IMR-90 (cell line): ENCODE measurements at regions not wholly inside any gene's neighbourhood (a gene's known extent, or its start where the extent isn't known, plus 50 kb on each side); places are given as distances from the start of the nearest gene placed in this dataset.
A peak's percentile ranks its signal among the peaks of the same experiment; 100 is the strongest.

Experiments used
- ATAC-seq: fragments of 200-7000 bp; cut with Tn5 transposase; 2 replicates; pipeline ENCODE4 v1.9.1; 2020; ENCODE audit warnings: low read depth, mild to moderate bottlenecking, moderate library complexity
- BruUV-seq: library from RNA; stranded (reverse); fragments of 400-500 nt; replicated peaks from 2 replicates; lab custom pipeline; 2021; lab: Mats Ljungman, UMichigan
- CTCF ChIA-PET: fragments of 300-600 bp; formaldehyde crosslinking; extraction: SDS; loops from one replicate; lab custom pipeline; 2021; ENCODE audit warnings: antibody characterized with exemption; lab: Yijun Ruan, JAX
- POLR2A ChIA-PET: fragments of 300-600 bp; sonication (Branson Sonifier 250); formaldehyde crosslinking; loops from one replicate; lab custom pipeline; 2022; ENCODE audit warnings: antibody characterized with exemption; ENCODE audit not compliant: unreplicated experiment; lab: Charles Lee
- DNase-seq: peaks from one replicate; pipeline ENCODE4 v3.0.0; 2013
- H2AFZ ChIP-seq: replicated peaks from 2 replicates; pipeline ENCODE3; 2013; ENCODE audit warnings: low read length, mild to moderate bottlenecking; ENCODE audit not compliant: poor library complexity
- H2AK5ac ChIP-seq: 2 replicates; pipeline ENCODE4 v1.6.1; 2013; ENCODE audit warnings: low read depth, low read length, inconsistent platforms
- H2AK9ac ChIP-seq: replicated peaks from 2 replicates; pipeline ENCODE3; 2013; ENCODE audit warnings: mild to moderate bottlenecking, low read depth, low read length, moderate library complexity; ENCODE audit not compliant: poor library complexity
- H2BK120ac ChIP-seq: 2 replicates; pipeline ENCODE4 v1.6.1; 2013; ENCODE audit warnings: low read depth, low read length, inconsistent platforms
- H2BK15ac ChIP-seq: 3 replicates; pipeline ENCODE4 v1.6.1; 2013; ENCODE audit warnings: low read depth, low read length, inconsistent platforms
- H2BK20ac ChIP-seq: 2 replicates; pipeline ENCODE4 v1.6.1; 2013; ENCODE audit warnings: low read depth, mild to moderate bottlenecking, inconsistent platforms, low read length, moderate library complexity
- H2BK5ac ChIP-seq: 2 replicates; pipeline ENCODE4 v1.6.1; 2013; ENCODE audit warnings: mild to moderate bottlenecking, low read depth, low read length, inconsistent platforms; ENCODE audit not compliant: poor library complexity, severe bottlenecking
- H3K14ac ChIP-seq: replicated peaks from 2 replicates; pipeline ENCODE4 v1.6.1; 2013; ENCODE audit warnings: low read depth, low read length, inconsistent platforms
- H3K18ac ChIP-seq: 2 replicates; pipeline ENCODE4 v1.6.1; 2013; ENCODE audit warnings: low read depth, low read length, control low read depth
- H3K23ac ChIP-seq: 2 replicates; pipeline ENCODE4 v1.6.1; 2013; ENCODE audit warnings: low read depth, low read length, inconsistent platforms
- H3K27ac ChIP-seq: 2 replicates; pipeline ENCODE4 v1.5.1; 2013; ENCODE audit warnings: mild to moderate bottlenecking, control low read depth, low read length; ENCODE audit not compliant: insufficient read depth
- H3K27me3 ChIP-seq: 2 replicates; pipeline ENCODE4 v1.6.1; 2013; ENCODE audit warnings: low read length; ENCODE audit not compliant: control insufficient read depth, insufficient read depth
- H3K36me3 ChIP-seq: 2 replicates; pipeline ENCODE4 v1.6.1; 2013; ENCODE audit warnings: low read length, mixed read lengths; ENCODE audit not compliant: control insufficient read depth, insufficient read depth
- H3K4ac ChIP-seq: 2 replicates; pipeline ENCODE4 v1.6.1; 2013; ENCODE audit warnings: low read depth, low read length, inconsistent platforms
- H3K4me1 ChIP-seq: 2 replicates; pipeline ENCODE4 v1.6.1; 2013; ENCODE audit warnings: low read length, mixed read lengths; ENCODE audit not compliant: control insufficient read depth, insufficient read depth
- H3K4me2 ChIP-seq: 2 replicates; pipeline ENCODE4 v1.6.1; 2013; ENCODE audit warnings: low read depth, mild to moderate bottlenecking, control low read depth, low read length, moderate library complexity
- H3K4me3 ChIP-seq: 2 replicates; pipeline ENCODE4 v1.5.1; 2013; ENCODE audit warnings: low read depth, mild to moderate bottlenecking, control low read depth, low read length, moderate library complexity; ENCODE audit not compliant: insufficient read depth
- H3K56ac ChIP-seq: 2 replicates; pipeline ENCODE4 v1.6.1; 2013; ENCODE audit warnings: low read length, inconsistent platforms; ENCODE audit not compliant: insufficient read depth; ENCODE audit errors: extremely low read depth
- H3K79me1 ChIP-seq, 2 experiments: 2 replicates each; pipeline ENCODE4 v1.6.1; 2013; ENCODE audit warnings: low read length in 2 of 2, inconsistent platforms in 1 of 2, low read depth in 1 of 2
- H3K9ac ChIP-seq: 2 replicates; pipeline ENCODE4 v1.6.1; 2013; ENCODE audit warnings: low read depth, low read length, control low read depth
- H3K9me1 ChIP-seq: 2 replicates; pipeline ENCODE4 v1.6.1; 2013; ENCODE audit warnings: low read length, inconsistent platforms; ENCODE audit not compliant: insufficient read depth
- H3K9me3 ChIP-seq: 2 replicates; pipeline ENCODE4 v1.6.1; 2013; ENCODE audit warnings: low read length; ENCODE audit not compliant: control insufficient read depth, insufficient read depth
- H4K20me1 ChIP-seq: 2 replicates; pipeline ENCODE4 v1.6.1; 2013; ENCODE audit warnings: low read length, inconsistent platforms; ENCODE audit not compliant: insufficient read depth
- H4K5ac ChIP-seq: 2 replicates; pipeline ENCODE4 v1.6.1; 2013; ENCODE audit warnings: mild to moderate bottlenecking, low read depth, low read length, control low read depth
- H4K8ac ChIP-seq, 2 experiments: 2 replicates each; pipeline ENCODE4 v1.6.1; 2013; ENCODE audit warnings: low read depth in 2 of 2, low read length in 2 of 2, control low read depth in 1 of 2, inconsistent platforms in 1 of 2
- H4K91ac ChIP-seq: 2 replicates; pipeline ENCODE4 v1.6.1; 2013; ENCODE audit warnings: low read depth, low read length, inconsistent platforms; ENCODE audit not compliant: insufficient read depth
- BHLHE40 ChIP-seq: fragments of 150-350 bp; IDR thresholded peaks from 2 replicates; pipeline ENCODE4 v1.6.1; 2016; ENCODE audit warnings: mild to moderate bottlenecking, low read depth, low read length
- CEBPB ChIP-seq: IDR thresholded peaks from 2 replicates; pipeline ENCODE4 v1.6.1; 2012; ENCODE audit warnings: low read depth, low read length, improper control_type of control experiment
- CHD1 ChIP-seq: IDR thresholded peaks from 2 replicates; pipeline ENCODE4 v1.6.1; 2012; ENCODE audit warnings: low read depth, low read length, improper control_type of control experiment
- FOS ChIP-seq: fragments of 150-350 bp; IDR thresholded peaks from 2 replicates; pipeline ENCODE4 v1.6.1; 2016; ENCODE audit warnings: low read depth, low read length
- MAFK ChIP-seq: IDR thresholded peaks from 2 replicates; pipeline ENCODE4 v1.6.1; 2012; ENCODE audit warnings: low read depth, low read length, improper control_type of control experiment
- RAD21 ChIP-seq: IDR thresholded peaks from 2 replicates; pipeline ENCODE4 v1.6.1; 2012; ENCODE audit warnings: low read length, improper control_type of control experiment
- RCOR1 ChIP-seq: IDR thresholded peaks from 2 replicates; pipeline ENCODE4 v1.6.1; 2012; ENCODE audit warnings: mild to moderate bottlenecking, low read length, improper control_type of control experiment; ENCODE audit not compliant: insufficient replicate concordance
- RFX5 ChIP-seq: IDR thresholded peaks from 2 replicates; pipeline ENCODE4 v1.8.0; 2012; ENCODE audit warnings: low read depth, mild to moderate bottlenecking, low read length, moderate library complexity
- SMC3 ChIP-seq: fragments of 150-350 bp; IDR thresholded peaks from 2 replicates; pipeline ENCODE4 v1.6.1; 2016; ENCODE audit warnings: low read depth, mild to moderate bottlenecking, antibody characterized with exemption, low read length, moderate library complexity
- USF2 ChIP-seq: fragments of 150-350 bp; IDR thresholded peaks from 2 replicates; pipeline ENCODE4 v1.6.1; 2017; ENCODE audit warnings: mild to moderate bottlenecking, antibody characterized with exemption, low read length, low read depth
- WGBS, 2 experiments: methylation state at CpG; one replicate each; pipeline versions ENCODE4 v1.1.5 to v1.1.7; 2013; ENCODE audit warnings: missing lambda C conversion rate in 2 of 2; ENCODE audit not compliant: insufficient read length in 1 of 2; ENCODE audit errors: extremely low coverage in 2 of 2; 5-methylcytosine and 5-hydroxymethylcytosine counted together
- dilution Hi-C: fragments of 300-500 bp; cut with HindIII; formaldehyde crosslinking; loops from one replicate; pipeline ENCODE4 v1.14.3; 2018; ENCODE audit warnings: low sequenced_read_pairs; ENCODE audit not compliant: unreplicated experiment
- in situ Hi-C: fragments of 300-500 bp; cut with MboI; formaldehyde crosslinking; loops from 3 replicates; pipeline ENCODE4 v1.14.3; 2019; ENCODE audit warnings: low sequenced_read_pairs, inconsistent platforms, mixed read lengths
- intact Hi-C: fragments of 100-400 bp; cut with micrococcal nuclease; formaldehyde crosslinking; loops from 2 replicates; pipeline ENCODE4 v1.10.0; 2022

- H3K27me3 ChIP-seq: no peaks in the 10 kb centered on the region
- ChIA-PET CTCF (no interaction called here), POLR2A (no interaction called here)
- peak overlapping the region; percentile 38; the same call in 1 of the 2 replicates for H4K91ac ChIP-seq
- no peaks in the 10 kb centered on the region for H3K9me3 ChIP-seq
- peaks cover 9% of the 10 kb centered on the region for H3K9me1 ChIP-seq
- H3K23ac ChIP-seq: no peak overlapping the region; the same call in 1 of the 2 replicates
- peak overlapping the region; percentile 57 for H2BK120ac ChIP-seq
- in situ Hi-C loops: no loop called here
- no peak overlapping the region for H3K27ac ChIP-seq
- H2BK15ac ChIP-seq: no peak overlapping the region
- 0 out of 2 replicates have a peak overlapping the region, but pooled peaks have one; percentile 17 for H2BK20ac ChIP-seq
- 60% methylated on average over 1 of the region's 1 CpG; no CpG with 5 or more reads in 1 of the 2 experiments for WGBS, 2 experiments
- H3K4me1 ChIP-seq: peaks cover 19% of the 10 kb centered on the region
- H2BK5ac ChIP-seq: peak overlapping the region; percentile 83
- peak; percentile 67 for ATAC-seq
- no peak overlapping the region; the same call in 1 of the 2 replicates for H3K14ac ChIP-seq
- DNase-seq: peak; percentile 61
- H3K36me3 ChIP-seq: no peaks in the 10 kb centered on the region
- no peak overlapping the region for H3K56ac ChIP-seq
- no peak overlapping the region for H4K5ac ChIP-seq
- H3K79me1 ChIP-seq: no peaks in the 10 kb centered on the region
- intact Hi-C loops: no loop called here
- no peak overlapping the region for H3K4me3 ChIP-seq
- H2AFZ ChIP-seq: no peak overlapping the region
- TF ChIP-seq RCOR1 (no peak), RFX5 (no peak), CEBPB (no peak), SMC3 (no peak), USF2 (no peak), MAFK (no peak), CHD1 (no peak), RAD21 (no peak), BHLHE40 (no peak), FOS (no peak)
- H3K4ac ChIP-seq: peak overlapping the region; percentile 23; the same call in 1 of the 2 replicates
- BruUV-seq: no TSS peak
- no peak overlapping the region for H3K18ac ChIP-seq
- H3K4me2 ChIP-seq: no peak overlapping the region; the same call in 1 of the 2 replicates
- dilution Hi-C loops: no loop called here
- H4K8ac ChIP-seq: peak overlapping the region in 1 of 2 experiments; percentile 41
- H3K9ac ChIP-seq: no peak overlapping the region; the same call in 1 of the 2 replicates
- no peak overlapping the region for H2AK9ac ChIP-seq
- H2AK5ac ChIP-seq: no peak overlapping the region
- no peaks in the 10 kb centered on the region for H4K20me1 ChIP-seq
These were observed 220.1 kb downstream of the BLID start for GRCh38 chr11:121895919-121896318.
